ENCODE measurements at regions not wholly inside any gene's neighbourhood (a gene's known extent, or its start where the extent isn't known, plus 50 kb on each side); places are given as distances from the start of the nearest gene placed in this dataset.

DNA sequence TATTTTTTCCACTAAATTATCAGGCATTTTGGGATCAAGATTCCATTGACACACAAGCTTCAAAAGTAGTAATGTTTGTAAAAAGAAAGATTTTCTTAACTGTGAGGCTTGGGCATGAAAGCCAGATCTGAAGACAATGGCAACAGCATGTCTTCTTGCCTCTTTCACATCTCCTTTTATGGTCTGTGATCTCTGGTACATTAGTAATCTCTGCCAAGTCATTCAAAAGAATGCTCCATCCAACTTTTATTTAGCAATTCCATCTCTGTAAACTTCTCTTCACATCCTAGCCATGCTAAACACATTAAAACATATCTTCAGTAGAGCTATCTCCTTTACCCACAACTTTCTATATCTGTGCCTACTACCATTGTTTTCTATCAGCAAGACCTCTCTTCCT is 465.4 kb downstream of the FAT4 start:
- DNase-seq (ENCODE audit: low read depth, low spot score) = no peak
- H3K79me2 ChIP-seq (ENCODE audit: control insufficient read depth, insufficient read depth, low read length) = no peaks in the 10 kb centered on the region
- H2AFZ ChIP-seq (ENCODE audit: control insufficient read depth, low read depth, low read length) = no peak overlapping the region
- no TSS peak for BruUV-seq (replicated peaks)
- no peaks in the 10 kb centered on the region; the same call in 2 of the 3 replicates for H3K9me3 ChIP-seq (replicated peaks; ENCODE audit: control insufficient read depth, insufficient read depth, low read length)
- no peaks in the 10 kb centered on the region for H3K4me1 ChIP-seq (ENCODE audit: control insufficient read depth, insufficient read depth, low read length)
- no peak overlapping the region for H3K4me3 ChIP-seq
- no peaks in the 10 kb centered on the region for H4K20me1 ChIP-seq (ENCODE audit: control insufficient read depth, insufficient read depth)
- no peak overlapping the region for H3K27ac ChIP-seq (ENCODE audit: control insufficient read depth, insufficient read depth)
- SMC1A ChIA-PET (ENCODE audit: uncharacterized antibody, unreplicated experiment) = interaction anchor here (0.9 to 1.3 kb wide), 3 partner anchors 12 to 20 kb away, joined by 3 to 5 read pairs (median 4); no protein-coding TSS in a partner anchor
- RAD21 ChIA-PET (ENCODE audit: unreplicated experiment) = interaction anchor here (0.7 kb wide), 1 partner anchor 16 kb away, joined by 3 read pairs; no protein-coding TSS in a partner anchor
- intact Hi-C loops (cut with micrococcal nuclease; ENCODE audit: unreplicated experiment) (no loop called here), in situ Hi-C loops (cut with MboI) (no loop called here)
- ATAC-seq = peak; percentile 65
- POLR2A ChIA-PET = no interaction called here
- TF ChIP-seq KAT2A (conservative IDR thresholded peaks at IDR 0.05; ENCODE audit: control insufficient read depth, low read depth, low read length) (no peak), SREBF2 (IDR thresholded peaks at IDR 0.05; ENCODE audit: low read length) (no peak), CBFB (IDR thresholded peaks at IDR 0.05; ENCODE audit: low read depth) (no peak), NBN (IDR thresholded peaks at IDR 0.05) (no peak), ESRRA (IDR thresholded peaks at IDR 0.05; ENCODE audit: low read length) (no peak), SMARCA5 (IDR thresholded peaks at IDR 0.05) (no peak)
- TF ChIP-seq, protein P1, sequence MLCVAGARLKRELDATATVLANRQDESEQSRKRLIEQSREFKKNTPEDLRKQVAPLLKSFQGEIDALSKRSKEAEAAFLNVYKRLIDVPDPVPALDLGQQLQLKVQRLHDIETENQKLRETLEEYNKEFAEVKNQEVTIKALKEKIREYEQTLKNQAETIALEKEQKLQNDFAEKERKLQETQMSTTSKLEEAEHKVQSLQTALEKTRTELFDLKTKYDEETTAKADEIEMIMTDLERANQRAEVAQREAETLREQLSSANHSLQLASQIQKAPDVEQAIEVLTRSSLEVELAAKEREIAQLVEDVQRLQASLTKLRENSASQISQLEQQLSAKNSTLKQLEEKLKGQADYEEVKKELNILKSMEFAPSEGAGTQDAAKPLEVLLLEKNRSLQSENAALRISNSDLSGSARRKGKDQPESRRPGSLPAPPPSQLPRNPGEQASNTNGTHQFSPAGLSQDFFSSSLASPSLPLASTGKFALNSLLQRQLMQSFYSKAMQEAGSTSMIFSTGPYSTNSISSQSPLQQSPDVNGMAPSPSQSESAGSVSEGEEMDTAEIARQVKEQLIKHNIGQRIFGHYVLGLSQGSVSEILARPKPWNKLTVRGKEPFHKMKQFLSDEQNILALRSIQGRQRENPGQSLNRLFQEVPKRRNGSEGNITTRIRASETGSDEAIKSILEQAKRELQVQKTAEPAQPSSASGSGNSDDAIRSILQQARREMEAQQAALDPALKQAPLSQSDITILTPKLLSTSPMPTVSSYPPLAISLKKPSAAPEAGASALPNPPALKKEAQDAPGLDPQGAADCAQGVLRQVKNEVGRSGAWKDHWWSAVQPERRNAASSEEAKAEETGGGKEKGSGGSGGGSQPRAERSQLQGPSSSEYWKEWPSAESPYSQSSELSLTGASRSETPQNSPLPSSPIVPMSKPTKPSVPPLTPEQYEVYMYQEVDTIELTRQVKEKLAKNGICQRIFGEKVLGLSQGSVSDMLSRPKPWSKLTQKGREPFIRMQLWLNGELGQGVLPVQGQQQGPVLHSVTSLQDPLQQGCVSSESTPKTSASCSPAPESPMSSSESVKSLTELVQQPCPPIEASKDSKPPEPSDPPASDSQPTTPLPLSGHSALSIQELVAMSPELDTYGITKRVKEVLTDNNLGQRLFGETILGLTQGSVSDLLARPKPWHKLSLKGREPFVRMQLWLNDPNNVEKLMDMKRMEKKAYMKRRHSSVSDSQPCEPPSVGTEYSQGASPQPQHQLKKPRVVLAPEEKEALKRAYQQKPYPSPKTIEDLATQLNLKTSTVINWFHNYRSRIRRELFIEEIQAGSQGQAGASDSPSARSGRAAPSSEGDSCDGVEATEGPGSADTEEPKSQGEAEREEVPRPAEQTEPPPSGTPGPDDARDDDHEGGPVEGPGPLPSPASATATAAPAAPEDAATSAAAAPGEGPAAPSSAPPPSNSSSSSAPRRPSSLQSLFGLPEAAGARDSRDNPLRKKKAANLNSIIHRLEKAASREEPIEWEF (IDR thresholded peaks at IDR 0.05; ENCODE audit: insufficient replicate concordance, low read depth, low read length) = no peak
- TF ChIP-seq, protein P2, sequence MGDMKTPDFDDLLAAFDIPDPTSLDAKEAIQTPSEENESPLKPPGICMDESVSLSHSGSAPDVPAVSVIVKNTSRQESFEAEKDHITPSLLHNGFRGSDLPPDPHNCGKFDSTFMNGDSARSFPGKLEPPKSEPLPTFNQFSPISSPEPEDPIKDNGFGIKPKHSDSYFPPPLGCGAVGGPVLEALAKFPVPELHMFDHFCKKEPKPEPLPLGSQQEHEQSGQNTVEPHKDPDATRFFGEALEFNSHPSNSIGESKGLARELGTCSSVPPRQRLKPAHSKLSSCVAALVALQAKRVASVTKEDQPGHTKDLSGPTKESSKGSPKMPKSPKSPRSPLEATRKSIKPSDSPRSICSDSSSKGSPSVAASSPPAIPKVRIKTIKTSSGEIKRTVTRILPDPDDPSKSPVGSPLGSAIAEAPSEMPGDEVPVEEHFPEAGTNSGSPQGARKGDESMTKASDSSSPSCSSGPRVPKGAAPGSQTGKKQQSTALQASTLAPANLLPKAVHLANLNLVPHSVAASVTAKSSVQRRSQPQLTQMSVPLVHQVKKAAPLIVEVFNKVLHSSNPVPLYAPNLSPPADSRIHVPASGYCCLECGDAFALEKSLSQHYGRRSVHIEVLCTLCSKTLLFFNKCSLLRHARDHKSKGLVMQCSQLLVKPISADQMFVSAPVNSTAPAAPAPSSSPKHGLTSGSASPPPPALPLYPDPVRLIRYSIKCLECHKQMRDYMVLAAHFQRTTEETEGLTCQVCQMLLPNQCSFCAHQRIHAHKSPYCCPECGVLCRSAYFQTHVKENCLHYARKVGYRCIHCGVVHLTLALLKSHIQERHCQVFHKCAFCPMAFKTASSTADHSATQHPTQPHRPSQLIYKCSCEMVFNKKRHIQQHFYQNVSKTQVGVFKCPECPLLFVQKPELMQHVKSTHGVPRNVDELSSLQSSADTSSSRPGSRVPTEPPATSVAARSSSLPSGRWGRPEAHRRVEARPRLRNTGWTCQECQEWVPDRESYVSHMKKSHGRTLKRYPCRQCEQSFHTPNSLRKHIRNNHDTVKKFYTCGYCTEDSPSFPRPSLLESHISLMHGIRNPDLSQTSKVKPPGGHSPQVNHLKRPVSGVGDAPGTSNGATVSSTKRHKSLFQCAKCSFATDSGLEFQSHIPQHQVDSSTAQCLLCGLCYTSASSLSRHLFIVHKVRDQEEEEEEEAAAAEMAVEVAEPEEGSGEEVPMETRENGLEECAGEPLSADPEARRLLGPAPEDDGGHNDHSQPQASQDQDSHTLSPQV (IDR thresholded peaks at IDR 0.05) = no peak
- CTCF ChIA-PET = interaction anchor here (1.2 kb wide), 1 partner anchor 17 kb away, joined by 3 read pairs; no protein-coding TSS in a partner anchor
- no peaks in the 10 kb centered on the region for H3K27me3 ChIP-seq (replicated peaks in 1 of 2; ENCODE audit: control insufficient read depth in 2 of 2, insufficient read depth in 2 of 2, low read length in 1 of 2)
- H3K9ac ChIP-seq (ENCODE audit: control insufficient read depth, insufficient read depth, low read length) = no peak overlapping the region
- no peak for FAIRE-seq
- H3K36me3 ChIP-seq (ENCODE audit: control insufficient read depth in 2 of 2, insufficient read depth in 2 of 2, low read length in 1 of 2) = no peaks in the 10 kb centered on the region
- H3K4me2 ChIP-seq (ENCODE audit: control insufficient read depth, insufficient read depth) = no peak overlapping the region
